Fibroblast of skin of scalp (primary cell): ENCODE measurements at regions not wholly inside any gene's neighbourhood (a gene's known extent, or its start where the extent isn't known, plus 50 kb on each side); places are given as distances from the start of the nearest gene placed in this dataset.

Experiments
- DNase-seq: peaks from one replicate; pipeline ENCODE4 v3.0.0-alpha.2; 2013

DNA sequence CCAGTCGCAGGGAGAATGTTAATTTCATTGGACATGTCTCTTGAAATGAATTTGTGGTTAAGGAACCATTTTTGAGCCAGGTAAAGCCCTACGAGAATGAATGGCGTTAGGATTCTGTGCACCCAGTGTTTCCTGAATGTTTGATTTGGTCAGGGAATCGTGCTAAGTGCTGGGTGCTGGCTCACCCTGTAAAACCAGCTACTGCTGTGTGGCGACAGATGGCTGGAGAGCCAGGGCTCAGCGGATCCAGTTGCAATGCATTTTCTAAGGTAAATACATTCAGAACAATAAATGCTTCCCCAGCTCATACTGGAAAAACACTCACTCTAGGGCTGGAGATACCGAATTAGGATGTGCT is 355.5 kb downstream of the GLRX3 start:
- DNase-seq, result no peak

GRCh38 chr10:130492266-130492934 is 356.2 kb downstream of the GLRX3 start:
- no peak for DNase-seq

DNA sequence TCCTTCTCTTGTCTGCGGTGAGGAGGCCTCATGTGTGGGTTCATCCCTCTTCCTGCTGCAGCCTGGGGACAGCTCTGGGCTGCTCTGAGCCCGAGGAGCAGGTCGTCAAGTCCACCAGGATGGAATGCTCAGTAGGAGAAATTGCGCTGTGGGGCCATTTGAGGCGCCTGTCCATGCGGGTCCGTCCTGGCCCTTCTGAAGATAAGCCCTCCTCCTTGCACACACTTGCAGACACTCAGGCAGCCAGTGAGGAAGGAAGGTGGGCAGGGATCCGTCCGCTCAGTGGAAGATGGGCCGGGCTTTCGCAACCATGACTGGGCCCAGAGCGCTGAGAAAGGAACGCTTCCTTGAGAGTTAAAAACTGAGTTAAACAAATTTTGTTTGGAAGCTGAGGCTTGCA is 356.8 kb downstream of the GLRX3 start:
- no peak for DNase-seq

GRCh38 chr10:130493446-130494145 is 357.4 kb downstream of the GLRX3 start:
- DNase-seq, result no peak

- no peak for DNase-seq
Measured at GRCh38 chr10:130495116-130495862, 359.1 kb downstream of the GLRX3 start.

- DNase-seq, result no peak
Measured at GRCh38 chr10:130495891-130496636, 359.9 kb downstream of the GLRX3 start.

DNA sequence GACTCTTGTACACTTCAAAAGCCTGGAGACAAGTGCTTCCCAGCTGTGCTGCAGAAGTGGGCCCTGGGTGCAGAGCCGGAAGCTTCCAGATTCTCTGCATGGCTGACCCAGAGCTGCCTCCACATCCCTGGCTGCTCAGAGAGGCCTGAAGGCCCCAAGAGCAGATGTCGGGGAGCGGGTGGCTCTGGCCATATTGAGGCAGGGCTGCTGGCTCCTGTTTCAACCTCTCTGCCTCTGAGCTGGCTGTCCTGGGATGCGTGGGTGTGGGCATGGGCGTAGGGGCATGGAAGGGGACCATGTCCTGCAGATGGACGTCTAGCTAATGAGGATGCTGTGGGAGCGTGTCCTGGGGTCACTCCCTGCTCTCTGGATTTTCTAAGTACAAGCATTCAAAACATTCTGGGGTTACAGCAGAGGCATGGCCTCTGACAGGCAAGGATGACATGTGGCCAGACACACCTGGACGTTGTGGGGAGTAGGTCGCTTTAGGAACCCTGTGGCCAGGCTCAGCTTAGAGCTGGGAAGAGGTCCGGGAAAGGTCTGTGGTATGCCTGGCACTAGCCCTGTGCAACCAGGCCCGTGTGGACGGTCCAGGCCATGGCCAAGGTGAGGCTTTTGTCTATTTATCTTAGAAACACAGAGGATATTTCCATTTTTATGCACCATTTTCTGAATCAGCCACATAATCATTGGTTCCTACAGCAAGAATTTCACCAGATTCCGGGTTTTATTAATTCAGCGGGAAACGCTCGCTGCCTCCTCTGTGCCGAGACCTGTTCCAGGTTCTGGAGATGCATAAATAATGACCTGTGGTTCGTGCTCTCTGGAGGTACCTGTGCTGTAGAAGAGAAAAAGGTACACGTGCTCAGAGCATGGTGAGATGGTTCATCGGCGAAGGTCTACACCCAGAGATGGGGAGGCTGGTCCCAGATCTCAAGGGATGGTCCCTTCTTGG is 361.1 kb downstream of the GLRX3 start:
- DNase-seq, result no peak

DNA sequence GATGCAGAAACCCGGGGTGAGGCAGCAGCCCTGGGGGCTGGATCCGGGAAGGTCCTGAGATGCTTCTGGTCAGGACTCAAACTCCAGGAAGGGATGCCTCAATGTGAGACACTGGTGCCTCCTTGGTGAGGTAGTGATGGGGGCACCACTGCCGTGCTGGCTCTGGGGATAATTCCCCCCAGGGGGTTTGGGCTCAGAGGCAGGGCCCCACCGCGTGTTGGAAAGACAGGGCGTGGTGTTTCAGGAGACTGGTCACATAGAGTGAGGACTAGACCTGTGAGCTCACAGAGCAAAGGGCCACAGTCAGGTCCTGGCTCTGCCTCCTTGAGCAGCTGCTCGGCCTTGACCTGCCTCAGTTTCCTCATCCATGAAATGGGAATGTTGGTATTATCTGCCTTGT is 361.9 kb downstream of the GLRX3 start:
- DNase-seq, result no peak

GRCh38 chr10:130498934-130499333 is 362.7 kb downstream of the GLRX3 start:
- DNase-seq, result no peak

GRCh38 chr10:130499541-130499940 is 363.4 kb downstream of the GLRX3 start:
- DNase-seq, result no peak

GRCh38 chr10:130500261-130501000 is 364.2 kb downstream of the GLRX3 start:
- DNase-seq, result no peak

DNA sequence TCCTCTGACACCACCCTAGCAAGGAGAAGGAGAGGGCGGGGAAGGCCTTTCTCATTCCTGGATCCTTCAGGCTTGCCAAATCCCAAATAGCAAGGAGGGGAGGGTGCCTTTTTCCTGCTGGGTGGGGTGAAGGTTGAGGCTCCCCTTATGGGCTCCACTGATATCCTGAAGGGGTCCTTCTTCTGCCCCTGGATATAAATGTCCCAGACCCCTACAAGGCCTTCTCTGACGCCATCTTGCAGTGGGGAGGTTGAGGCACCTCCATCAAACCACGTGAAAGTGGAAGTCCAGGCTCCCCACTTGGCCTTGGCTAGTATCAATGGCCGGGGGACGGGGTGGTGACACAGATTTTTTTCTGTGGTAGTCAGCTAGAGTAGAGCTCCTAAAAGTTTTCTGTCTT is 371.3 kb downstream of the GLRX3 start:
- no peak for DNase-seq

DNA sequence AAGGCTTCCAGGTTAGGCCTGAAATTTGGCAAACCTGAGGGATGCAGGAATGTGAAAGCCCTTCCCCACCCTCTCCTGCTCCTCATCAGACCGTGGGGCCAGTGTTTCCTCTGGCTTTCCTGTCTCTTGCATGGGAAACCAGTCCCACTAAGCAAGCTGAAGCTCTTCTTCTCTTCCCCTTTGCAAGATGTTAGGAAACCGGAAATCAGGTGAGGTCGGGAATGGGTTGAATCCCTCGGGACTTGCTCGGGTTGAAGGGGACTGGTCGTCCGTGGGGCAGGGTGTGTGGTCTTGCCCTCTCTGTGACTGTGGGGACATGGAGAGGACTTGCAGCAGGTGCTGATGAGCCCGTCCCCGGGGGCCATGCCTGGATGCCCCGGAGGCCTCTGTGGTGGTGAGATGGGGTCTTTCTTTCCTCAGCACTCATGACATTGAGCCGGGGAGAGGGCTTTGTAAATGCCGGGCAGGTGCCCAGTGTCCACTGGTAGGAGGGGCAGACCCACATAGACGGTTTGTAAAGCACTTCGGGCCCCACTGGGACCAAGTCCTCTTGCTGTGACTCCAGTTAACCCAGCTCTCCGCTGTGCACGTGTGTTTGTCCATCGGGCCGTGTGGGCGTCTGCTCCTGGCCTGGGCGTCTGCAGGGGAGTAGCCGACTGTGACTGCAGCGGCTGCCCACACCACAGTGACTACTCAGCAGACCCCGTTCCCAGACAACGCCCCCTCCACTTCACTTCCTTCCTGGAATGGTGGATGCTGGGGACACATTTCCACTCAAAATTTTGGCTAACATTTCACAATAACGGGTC is 373.9 kb downstream of the GLRX3 start:
- no peak for DNase-seq

- DNase-seq, result no peak
Measured at GRCh38 chr10:130510755-130511154, 374.6 kb downstream of the GLRX3 start.

GRCh38 chr10:130511766-130512165 is 375.6 kb downstream of the GLRX3 start:
- DNase-seq, result no peak

GRCh38 chr10:130512936-130513335 is 376.7 kb downstream of the GLRX3 start:
- DNase-seq, result no peak

GRCh38 chr10:130513686-130514476 is 377.7 kb downstream of the GLRX3 start:
- no peak for DNase-seq

DNA sequence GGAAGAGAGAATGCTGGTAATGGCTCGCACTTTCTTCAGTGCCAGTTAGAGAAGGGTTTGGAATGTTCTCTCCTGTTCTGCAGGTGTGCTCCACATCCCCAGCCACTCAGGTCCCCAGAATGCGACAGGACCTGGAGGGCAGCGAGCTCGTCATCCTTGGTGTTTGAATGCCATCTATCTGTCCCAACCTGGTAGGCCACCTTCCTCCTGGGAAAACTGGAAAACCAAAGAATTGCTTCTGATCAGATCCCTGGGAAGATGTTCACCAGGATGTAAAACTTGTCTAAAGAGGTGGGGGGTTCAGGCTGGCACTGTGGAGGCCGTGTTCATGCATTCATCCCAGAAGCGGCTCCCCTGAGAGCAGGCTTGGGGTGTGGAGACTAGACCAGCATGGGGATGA is 379.5 kb downstream of the GLRX3 start:
- no peak for DNase-seq

GRCh38 chr10:130516141-130516735 is 380.0 kb downstream of the GLRX3 start:
- DNase-seq, result no peak
